DOHH2 (cell line): ENCODE measurements at regions not wholly inside any gene's neighbourhood (a gene's known extent, or its start where the extent isn't known, plus 50 kb on each side); places are given as distances from the start of the nearest gene placed in this dataset.

Experiments
- H3F3A ChIP-seq: fragments of 200-600 bp; sonication (generic), shearing (Covaris generic); 2 replicates; pipeline ENCODE4 v1.6.0; 2016; ENCODE audit warnings: antibody characterized with exemption, mild to moderate bottlenecking; ENCODE audit not compliant: control insufficient read depth, insufficient read depth
- H3K27ac ChIP-seq: fragments of 200-600 bp; sonication (generic); 2 replicates; pipeline ENCODE4 v1.5.1; 2014; ENCODE audit warnings: low read depth, mild to moderate bottlenecking, low read length, moderate library complexity
- H3K27me3 ChIP-seq: fragments of 200-600 bp; sonication (generic); 2 replicates; pipeline ENCODE4 v1.6.1; 2014; ENCODE audit warnings: mild to moderate bottlenecking, low read length, mixed read lengths; ENCODE audit not compliant: control insufficient read depth
- H3K36me3 ChIP-seq: fragments of 200-600 bp; sonication (generic); 2 replicates; pipeline ENCODE4 v1.6.1; 2014; ENCODE audit warnings: mild to moderate bottlenecking, low read length, moderate library complexity, mixed read lengths; ENCODE audit not compliant: control insufficient read depth
- H3K4me1 ChIP-seq: fragments of 200-600 bp; sonication (generic); 2 replicates; pipeline ENCODE4 v1.6.1; 2014; ENCODE audit warnings: mild to moderate bottlenecking, low read length, mixed read lengths; ENCODE audit not compliant: control insufficient read depth
- H3K4me2 ChIP-seq: fragments of 200-600 bp; sonication (generic); 2 replicates; pipeline ENCODE4 v1.6.0; 2014; ENCODE audit warnings: mild to moderate bottlenecking, low read length, moderate library complexity
- H3K4me3 ChIP-seq: fragments of 200-600 bp; sonication (generic); 2 replicates; pipeline ENCODE4 v1.5.1; 2014; ENCODE audit warnings: mild to moderate bottlenecking, low read length, mixed read lengths
- H3K79me2 ChIP-seq: fragments of 200-600 bp; sonication (generic); 2 replicates; pipeline ENCODE4 v1.6.1; 2014; ENCODE audit warnings: mild to moderate bottlenecking, low read length, mixed read lengths; ENCODE audit not compliant: control insufficient read depth
- H3K9me2 ChIP-seq: fragments of 200-600 bp; sonication (generic); replicated peaks from 2 replicates; pipeline ENCODE4 v1.6.1; 2014; ENCODE audit warnings: mild to moderate bottlenecking, low read length, mixed read lengths; ENCODE audit not compliant: control insufficient read depth
- H3K9me3 ChIP-seq: fragments of 200-600 bp; sonication (generic); 2 replicates; pipeline ENCODE4 v1.6.1; 2014; ENCODE audit warnings: antibody characterized with exemption, low read length, mixed read lengths; ENCODE audit not compliant: control insufficient read depth, insufficient read depth
- H4K20me1 ChIP-seq: fragments of 200-600 bp; sonication (generic); 2 replicates; pipeline ENCODE4 v1.6.0; 2014; ENCODE audit warnings: low read depth, mild to moderate bottlenecking, antibody characterized with exemption, low read length, moderate library complexity; ENCODE audit not compliant: control insufficient read depth, insufficient read depth
- EZH2phosphoT487 ChIP-seq: fragments of 200-600 bp; sonication (generic); IDR thresholded peaks from 2 replicates; pipeline ENCODE4 v1.6.1; 2017; ENCODE audit warnings: borderline replicate concordance, mild to moderate bottlenecking, antibody characterized with exemption, low read length, moderate library complexity, mixed read lengths
- TF ChIP-seq, protein P1 (sequence below): fragments of 200-600 bp; sonication (generic); IDR thresholded peaks from one replicate; pipeline ENCODE4 v1.5.1; 2014; ENCODE audit warnings: antibody characterized with exemption, mild to moderate bottlenecking, low read depth, low read length; ENCODE audit not compliant: poor library complexity, severe bottlenecking

DNA sequence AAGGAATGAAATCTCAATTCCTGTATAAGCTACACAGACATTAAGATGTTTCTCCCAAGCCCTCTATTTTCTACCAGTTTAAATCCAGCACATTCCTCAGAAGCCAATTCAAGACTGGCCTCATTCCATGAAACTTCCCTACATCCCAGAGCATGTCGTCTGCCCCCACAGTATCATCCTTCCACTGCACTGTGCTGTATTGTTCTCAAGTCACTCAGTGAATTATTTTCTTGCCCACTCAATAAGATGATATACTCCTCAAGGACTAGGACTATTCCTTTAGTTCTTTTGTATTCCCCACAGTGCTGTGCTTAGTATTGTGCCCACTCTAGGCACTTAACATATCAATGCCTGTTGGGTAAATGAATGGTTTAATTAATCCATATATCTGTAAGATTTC, 203.1 kb upstream of the BLID start:
- Histone ChIP-seq H3K4me3 (no peak overlapping the region), H3K79me2 (no peaks in the 10 kb centered on the region), H4K20me1 (no peaks in the 10 kb centered on the region), H3K9me2 (no peaks in the 10 kb centered on the region), H3F3A (no peaks in the 10 kb centered on the region), H3K4me1 (no peaks in the 10 kb centered on the region), H3K27ac (no peak overlapping the region), H3K9me3 (no peaks in the 10 kb centered on the region), H3K27me3 (no peaks in the 10 kb centered on the region), H3K36me3 (no peaks in the 10 kb centered on the region), H3K4me2 (no peak overlapping the region)
- TF ChIP-seq EZH2phosphoT487 = no peak
- TF ChIP-seq, protein P1, sequence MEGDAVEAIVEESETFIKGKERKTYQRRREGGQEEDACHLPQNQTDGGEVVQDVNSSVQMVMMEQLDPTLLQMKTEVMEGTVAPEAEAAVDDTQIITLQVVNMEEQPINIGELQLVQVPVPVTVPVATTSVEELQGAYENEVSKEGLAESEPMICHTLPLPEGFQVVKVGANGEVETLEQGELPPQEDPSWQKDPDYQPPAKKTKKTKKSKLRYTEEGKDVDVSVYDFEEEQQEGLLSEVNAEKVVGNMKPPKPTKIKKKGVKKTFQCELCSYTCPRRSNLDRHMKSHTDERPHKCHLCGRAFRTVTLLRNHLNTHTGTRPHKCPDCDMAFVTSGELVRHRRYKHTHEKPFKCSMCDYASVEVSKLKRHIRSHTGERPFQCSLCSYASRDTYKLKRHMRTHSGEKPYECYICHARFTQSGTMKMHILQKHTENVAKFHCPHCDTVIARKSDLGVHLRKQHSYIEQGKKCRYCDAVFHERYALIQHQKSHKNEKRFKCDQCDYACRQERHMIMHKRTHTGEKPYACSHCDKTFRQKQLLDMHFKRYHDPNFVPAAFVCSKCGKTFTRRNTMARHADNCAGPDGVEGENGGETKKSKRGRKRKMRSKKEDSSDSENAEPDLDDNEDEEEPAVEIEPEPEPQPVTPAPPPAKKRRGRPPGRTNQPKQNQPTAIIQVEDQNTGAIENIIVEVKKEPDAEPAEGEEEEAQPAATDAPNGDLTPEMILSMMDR = no peak

DNA sequence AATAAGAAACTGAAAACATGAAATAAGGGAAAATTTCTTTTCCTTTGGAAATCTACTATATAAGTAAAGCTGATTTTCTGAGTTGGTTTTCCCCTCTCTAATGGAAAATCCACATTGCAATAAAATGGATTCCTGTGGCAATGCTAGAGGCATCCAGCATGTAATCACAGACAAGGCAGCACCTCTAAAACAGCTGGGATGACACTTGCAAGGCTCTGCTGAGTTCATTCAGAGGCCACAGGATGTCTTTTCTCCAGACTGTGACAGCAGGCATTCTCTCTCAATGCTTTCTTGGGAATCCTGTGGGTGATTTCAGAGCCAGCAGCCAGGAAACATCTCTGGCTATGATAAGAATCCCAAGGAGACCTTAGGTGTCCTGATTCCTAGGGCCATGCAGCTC, 201.3 kb upstream of the BLID start:
- Histone ChIP-seq H3K9me3 (no peaks in the 10 kb centered on the region), H4K20me1 (no peaks in the 10 kb centered on the region), H3K4me3 (no peak overlapping the region), H3K9me2 (no peaks in the 10 kb centered on the region), H3K79me2 (no peaks in the 10 kb centered on the region), H3F3A (no peaks in the 10 kb centered on the region), H3K27ac (no peak overlapping the region), H3K4me1 (no peaks in the 10 kb centered on the region), H3K4me2 (no peak overlapping the region), H3K36me3 (no peaks in the 10 kb centered on the region), H3K27me3 (no peaks in the 10 kb centered on the region)
- TF ChIP-seq EZH2phosphoT487 = no peak
- TF ChIP-seq, protein P1 = no peak

DNA sequence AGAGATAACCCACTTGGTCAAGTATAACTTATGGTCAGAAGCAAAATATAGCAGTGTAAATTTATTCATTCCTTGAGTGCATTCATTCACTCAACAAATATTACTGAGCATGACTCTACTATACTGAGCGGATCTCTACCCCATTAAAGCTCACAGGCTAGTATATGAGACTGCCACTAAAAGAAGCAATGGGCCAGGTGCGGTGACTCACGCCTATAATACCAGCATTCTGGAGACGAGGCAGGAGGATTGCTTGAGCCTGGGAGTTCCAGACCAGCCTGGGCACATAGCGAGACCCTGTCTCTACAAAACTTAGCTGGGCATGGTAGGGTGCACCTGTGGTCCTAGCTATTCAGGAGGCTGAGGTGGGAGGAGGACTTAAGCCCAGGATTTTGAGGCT, 197.6 kb upstream of the BLID start:
- Histone ChIP-seq H3K79me2 (no peaks in the 10 kb centered on the region), H3K4me3 (no peak overlapping the region), H3K9me3 (no peaks in the 10 kb centered on the region), H3F3A (no peaks in the 10 kb centered on the region), H3K4me1 (no peaks in the 10 kb centered on the region), H3K4me2 (no peak overlapping the region), H4K20me1 (no peaks in the 10 kb centered on the region), H3K27me3 (no peaks in the 10 kb centered on the region), H3K27ac (no peak overlapping the region), H3K36me3 (no peaks in the 10 kb centered on the region), H3K9me2 (no peaks in the 10 kb centered on the region)
- TF ChIP-seq, protein P1 = no peak
- no peak for TF ChIP-seq EZH2phosphoT487
